ENCODE measurements at regions not wholly inside any gene's neighbourhood (a gene's known extent, or its start where the extent isn't known, plus 50 kb on each side); places are given as distances from the start of the nearest gene placed in this dataset.

- DNase-seq, result no peak
Observed at GRCh38 chr15:37720267-37720666, 214.2 kb upstream of the TMCO5A start.

- DNase-seq, result no peak
Observed at GRCh38 chr15:37731146-37731746, 203.2 kb upstream of the TMCO5A start.

GRCh38 chr15:37733628-37734027, 200.8 kb upstream of the TMCO5A start:
- no peak for DNase-seq

- DNase-seq, result no peak
Observed at GRCh38 chr15:37740623-37741141, 193.8 kb upstream of the TMCO5A start.

- DNase-seq, result no peak
Observed at GRCh38 chr15:37743826-37744225, 190.6 kb upstream of the TMCO5A start.

GRCh38 chr15:37744521-37744920, 189.9 kb upstream of the TMCO5A start:
- no peak for DNase-seq

GRCh38 chr15:37751401-37751800, 183.0 kb upstream of the TMCO5A start:
- no peak for DNase-seq

- no peak for DNase-seq
Observed at GRCh38 chr15:37756407-37756806, 178.0 kb upstream of the TMCO5A start.

- no peak for DNase-seq
Observed at GRCh38 chr15:37758412-37758811, 176.0 kb upstream of the TMCO5A start.

- peak; percentile 27 for DNase-seq
Observed at GRCh38 chr15:37764733-37765191, 169.7 kb upstream of the TMCO5A start.

- DNase-seq, result no peak
Observed at GRCh38 chr15:37765786-37766185, 168.7 kb upstream of the TMCO5A start.

GRCh38 chr15:37767841-37768455, 166.5 kb upstream of the TMCO5A start:
- DNase-seq, result no peak

- no peak for DNase-seq
Observed at GRCh38 chr15:37771465-37771864, 163.0 kb upstream of the TMCO5A start.

- DNase-seq, result no peak
Observed at GRCh38 chr15:37773111-37773860, 161.2 kb upstream of the TMCO5A start.

GRCh38 chr15:37774961-37775360, 159.5 kb upstream of the TMCO5A start:
- no peak for DNase-seq

- DNase-seq, result no peak
Observed at GRCh38 chr15:37777006-37777405, 157.4 kb upstream of the TMCO5A start.

GRCh38 chr15:37783290-37783689, 151.2 kb upstream of the TMCO5A start:
- DNase-seq, result no peak

- DNase-seq, result no peak
Observed at GRCh38 chr15:37788330-37788729, 146.1 kb upstream of the TMCO5A start.

GRCh38 chr15:37788767-37789396, 145.6 kb upstream of the TMCO5A start:
- no peak for DNase-seq

GRCh38 chr15:37789397-37789786, 145.0 kb upstream of the TMCO5A start:
- DNase-seq, result no peak

- no peak for DNase-seq
Observed at GRCh38 chr15:37789881-37790280, 144.6 kb upstream of the TMCO5A start.

- DNase-seq, result no peak
Observed at GRCh38 chr15:37791693-37792092, 142.7 kb upstream of the TMCO5A start.

GRCh38 chr15:37792351-37792750, 142.1 kb upstream of the TMCO5A start:
- no peak for DNase-seq

- no peak for DNase-seq
Observed at GRCh38 chr15:37793851-37794250, 140.6 kb upstream of the TMCO5A start.
